Stimulated activated CD8-positive, alpha-beta memory T cell treated with anti-CD3 and anti-CD28 coated beads, Interleukin-4, amount 100 ng/mL, for 48 hours (primary cell): ENCODE measurements at regions not wholly inside any gene's neighbourhood (a gene's known extent, or its start where the extent isn't known, plus 50 kb on each side); places are given as distances from the start of the nearest gene placed in this dataset.
"Not testable (repeated sequence)": the region's sequence is repeated elsewhere in the genome, so short reads cannot be mapped to it uniquely, and the experiment has no call there.

ENCODE experiments used
- DNase-seq: peaks from one replicate; pipeline ENCODE4 v3.0.0-alpha.2; 2020

DNA sequence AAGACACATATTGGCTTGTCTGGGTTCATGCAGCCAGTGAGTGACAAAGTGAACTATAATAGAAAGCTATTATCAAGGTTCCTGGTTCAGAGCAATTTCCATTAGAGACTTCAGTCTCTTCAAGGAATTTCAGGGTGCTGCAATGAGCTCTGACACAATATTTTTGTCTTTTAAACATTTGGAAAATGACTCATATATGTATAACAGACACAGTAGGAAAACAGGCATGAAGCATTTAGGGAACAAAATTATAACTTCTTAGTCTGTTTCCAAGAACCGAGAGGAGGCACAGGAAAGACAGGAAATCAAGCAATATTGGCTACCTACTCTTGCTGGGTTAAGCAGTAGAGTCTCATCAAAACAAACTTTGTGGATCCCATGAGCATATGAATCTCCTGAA, 170.4 kb downstream of the PTPRC start:
- no peak for DNase-seq

DNA sequence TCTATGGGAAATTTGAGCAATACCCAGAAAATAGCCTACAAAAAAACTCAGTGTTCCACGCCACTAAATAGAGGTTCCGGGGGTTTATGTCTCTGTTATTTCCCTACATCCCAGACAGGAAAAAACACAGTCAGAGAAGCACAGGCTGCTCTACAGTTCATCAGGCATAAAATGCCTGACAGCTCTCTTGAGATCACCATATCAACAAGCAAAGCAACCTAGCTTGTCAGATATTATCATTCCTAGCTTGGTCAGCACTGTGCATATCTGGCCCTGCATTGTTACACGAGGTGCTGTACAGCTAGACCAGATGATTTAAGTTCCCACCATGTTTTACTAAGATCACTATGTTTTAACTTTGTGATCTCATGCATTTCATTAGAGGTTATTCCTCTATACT, 172.6 kb downstream of the PTPRC start:
- no peak for DNase-seq

DNA sequence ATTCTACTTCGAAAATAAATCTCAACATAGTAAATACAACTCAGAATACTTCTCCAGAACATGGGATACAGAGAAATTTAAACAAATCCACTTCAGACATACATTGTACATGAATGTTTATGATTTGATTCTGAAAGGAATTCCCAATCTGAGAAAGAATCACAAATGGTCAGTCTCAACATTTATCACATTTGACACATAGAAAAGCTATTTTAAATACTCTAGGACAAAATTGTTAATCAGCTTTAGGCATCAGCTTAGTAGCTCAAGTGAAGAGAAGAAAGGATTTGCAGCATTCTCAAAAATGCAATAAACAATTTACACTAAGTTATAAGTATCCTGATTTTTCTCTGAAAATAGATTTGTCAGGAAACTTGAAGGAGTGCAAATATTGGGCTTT, 184.8 kb downstream of the PTPRC start:
- no peak for DNase-seq

- no peak for DNase-seq
These were observed 186.4 kb downstream of the PTPRC start for GRCh38 chr1:198825254-198825653.

DNA sequence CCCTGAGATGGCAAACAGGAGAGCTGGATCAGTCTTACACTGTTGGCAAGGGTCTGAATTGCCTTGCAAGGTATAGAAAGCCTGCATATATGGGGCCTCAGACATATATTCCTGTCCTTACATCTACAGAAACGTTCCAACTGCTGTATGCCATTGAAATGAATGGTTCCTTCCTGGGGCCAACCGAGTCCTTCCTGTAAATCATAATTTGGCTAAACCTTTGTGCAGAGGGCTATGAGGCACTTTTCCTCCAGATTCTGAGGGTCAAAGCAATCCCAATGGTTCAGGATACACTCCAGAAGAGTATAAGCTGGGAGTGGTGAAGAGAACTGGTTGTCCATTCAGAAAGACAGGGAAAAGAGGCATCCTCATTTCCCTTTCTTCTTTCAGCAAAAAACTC, 190.5 kb downstream of the PTPRC start:
- no peak for DNase-seq

- DNase-seq, result no peak
These were observed 191.1 kb downstream of the PTPRC start for GRCh38 chr1:198829944-198830343.

DNA sequence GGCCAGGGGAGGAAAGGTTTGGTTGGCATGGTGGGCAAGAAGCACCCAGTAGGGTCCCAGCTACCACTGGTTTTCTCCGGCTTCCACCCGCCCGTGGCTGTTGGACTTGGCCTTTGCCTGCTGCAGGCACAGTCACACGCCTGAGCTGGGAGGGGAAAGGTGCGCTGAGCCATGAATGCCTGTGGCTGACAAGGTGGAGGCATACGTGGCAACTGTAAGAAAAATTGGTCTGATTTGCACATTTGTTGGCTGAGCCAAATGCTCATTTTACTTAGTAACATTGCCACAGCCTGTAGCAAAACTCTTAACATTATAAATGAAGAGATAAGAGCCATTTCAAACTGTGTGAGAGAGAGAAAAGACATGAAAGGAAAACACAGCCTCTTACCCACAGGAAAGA, 191.6 kb downstream of the PTPRC start:
- DNase-seq, result no peak

DNA sequence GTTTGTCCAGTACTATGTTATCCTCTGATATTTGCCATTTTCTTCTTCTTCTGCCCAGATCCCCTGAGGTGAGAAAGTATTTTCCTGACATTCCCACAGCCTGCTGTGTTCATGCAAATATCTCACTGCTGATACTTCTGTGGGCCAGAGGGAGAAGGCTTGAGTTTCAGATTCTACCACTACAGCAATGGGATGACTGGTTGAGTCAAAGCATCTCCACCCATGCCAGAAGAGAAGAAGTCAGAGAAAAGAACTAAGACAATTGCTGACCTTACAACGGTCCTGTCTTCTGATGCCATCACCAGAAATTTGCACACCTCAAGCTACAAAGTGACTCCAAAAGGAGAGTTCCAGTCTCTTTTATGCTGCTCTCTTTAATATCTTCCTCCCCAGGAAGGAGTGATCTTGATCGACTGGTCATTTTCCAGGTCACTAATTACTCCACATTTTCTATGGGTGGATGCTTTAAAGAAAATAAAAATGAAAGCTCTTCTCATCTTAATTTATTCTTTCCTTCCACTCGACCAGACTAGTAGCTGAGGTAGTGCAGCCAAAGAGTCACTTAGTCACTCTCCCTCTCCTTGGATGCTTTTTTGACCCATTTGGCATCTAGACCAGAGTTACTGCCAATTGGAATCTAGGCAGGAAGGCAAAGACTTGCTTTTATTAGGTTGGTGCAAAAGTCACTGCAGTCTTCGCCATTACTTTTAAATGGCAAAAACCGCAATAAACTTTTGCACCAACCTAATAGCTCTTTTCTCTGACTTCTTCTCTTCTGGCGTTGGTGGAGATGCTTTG, 195.1 kb downstream of the PTPRC start:
- no peak for DNase-seq

DNA sequence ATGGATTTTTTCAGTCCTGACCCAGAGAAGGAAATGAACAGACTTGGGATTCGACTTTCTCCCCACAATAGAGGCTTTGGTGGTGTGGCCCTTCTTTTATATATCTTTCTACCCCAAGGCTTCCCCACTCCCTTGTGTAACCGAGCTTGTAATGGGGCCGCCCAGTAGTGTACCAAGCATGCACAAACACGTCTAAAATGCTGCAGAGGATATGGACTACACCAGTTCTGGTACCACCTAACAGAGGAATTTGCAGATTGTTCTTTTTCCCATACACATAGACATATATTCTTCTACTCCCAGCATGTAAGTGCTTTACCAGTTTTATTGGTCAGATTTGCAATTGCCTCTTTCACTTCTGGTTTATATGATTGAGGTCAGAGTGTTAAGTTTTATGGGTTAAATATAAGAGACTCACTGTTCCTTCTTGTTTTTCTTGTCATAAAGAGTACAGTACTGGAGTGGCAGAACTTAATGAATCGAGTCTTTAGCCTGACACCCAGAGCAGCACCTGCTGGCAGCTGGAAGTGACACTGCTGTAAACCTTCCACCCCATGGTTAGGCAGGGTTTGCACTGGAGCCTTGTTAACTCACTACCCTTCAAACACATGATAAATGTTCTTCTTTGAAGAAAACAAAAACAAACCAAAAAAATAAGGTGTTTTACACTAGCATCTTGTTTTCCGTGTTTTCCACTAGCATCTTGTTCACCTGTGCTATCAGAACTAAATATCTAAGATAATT, 198.6 kb downstream of the PTPRC start:
- DNase-seq, result no peak

DNA sequence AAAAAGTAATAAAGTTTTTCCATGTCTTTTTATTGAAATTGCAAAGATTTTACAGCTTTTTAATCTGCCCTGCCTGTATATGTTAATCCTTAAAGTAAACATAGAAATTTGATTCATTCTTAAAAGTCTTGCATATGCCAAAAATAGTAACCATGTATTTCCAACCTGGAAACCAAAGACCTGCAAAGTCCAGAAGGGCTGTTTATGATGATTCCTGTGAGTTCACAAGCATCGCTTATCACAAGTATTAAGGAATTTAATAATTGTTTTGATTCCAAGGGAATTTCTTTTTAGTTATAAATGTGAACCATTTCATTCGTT, 199.1 kb downstream of the PTPRC start:
- no peak for DNase-seq

- DNase-seq, result no peak
These were observed 202.6 kb downstream of the PTPRC start for GRCh38 chr1:198841477-198841876.

- DNase-seq, result no peak
These were observed 203.8 kb downstream of the PTPRC start for GRCh38 chr1:198842686-198843085.

GRCh38 chr1:198845271-198845670, 206.4 kb downstream of the PTPRC start:
- DNase-seq, result no peak

GRCh38 chr1:198845851-198846250, 207.0 kb downstream of the PTPRC start:
- no peak for DNase-seq

DNA sequence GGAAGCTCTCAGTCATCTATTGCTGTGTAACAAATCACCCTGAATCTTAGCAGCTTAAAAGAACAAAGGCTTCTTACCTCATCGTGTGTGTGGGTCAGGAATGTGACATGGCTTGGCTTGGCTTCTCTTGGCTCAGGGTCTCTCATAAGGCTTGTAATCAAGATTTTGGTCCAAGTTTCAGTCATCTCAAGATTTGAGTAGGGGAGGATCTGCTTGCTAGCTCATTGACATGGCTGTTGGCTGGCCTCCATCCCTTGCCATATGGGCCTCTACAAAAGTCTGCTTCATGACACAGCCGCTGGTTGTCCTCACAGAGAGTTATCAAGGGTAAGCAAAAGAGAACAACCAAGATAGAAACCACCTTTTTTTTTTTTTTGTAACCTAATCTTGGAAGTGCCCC, 207.7 kb downstream of the PTPRC start:
- DNase-seq, result no peak

DNA sequence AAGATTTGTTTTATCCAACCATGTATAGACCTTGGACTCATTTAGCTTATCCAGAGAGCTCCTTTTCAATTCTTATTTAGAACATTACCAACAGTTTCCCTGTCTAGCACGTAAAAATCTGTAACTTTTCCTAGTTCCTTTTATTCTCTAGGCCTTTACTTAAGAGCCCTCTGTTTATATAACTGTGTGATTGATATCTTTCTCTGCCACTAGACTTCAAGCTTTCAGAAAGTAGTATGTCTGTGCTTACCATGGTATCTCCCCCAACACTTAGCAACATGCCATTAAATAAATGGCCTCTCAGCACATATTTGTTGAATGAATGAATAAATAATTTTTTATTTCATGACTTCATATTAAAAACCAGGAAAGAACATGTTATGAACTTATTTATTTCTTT, 209.4 kb downstream of the PTPRC start:
- no peak for DNase-seq

GRCh38 chr1:198848649-198849048, 209.8 kb downstream of the PTPRC start:
- no peak for DNase-seq

GRCh38 chr1:198849093-198849492, 210.3 kb downstream of the PTPRC start:
- no peak for DNase-seq

DNA sequence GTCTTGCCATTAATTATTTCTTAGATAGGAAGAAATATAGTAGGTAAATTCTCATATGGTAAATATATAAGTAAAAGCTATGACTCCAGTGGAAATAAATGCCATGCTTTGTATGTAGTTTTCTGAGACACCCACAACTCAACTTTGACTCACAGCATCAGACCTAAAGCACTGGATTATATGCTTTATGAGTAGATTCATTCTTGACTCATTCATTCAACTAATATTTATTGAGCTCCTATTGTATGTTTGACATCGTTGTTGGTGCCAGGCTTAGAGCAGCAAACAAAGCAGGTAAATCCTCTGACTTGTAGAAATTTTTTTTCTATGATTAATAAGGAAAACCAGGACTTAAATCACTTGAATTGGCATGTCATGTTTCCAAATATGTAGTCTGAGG, 211.4 kb downstream of the PTPRC start:
- DNase-seq, result no peak

DNA sequence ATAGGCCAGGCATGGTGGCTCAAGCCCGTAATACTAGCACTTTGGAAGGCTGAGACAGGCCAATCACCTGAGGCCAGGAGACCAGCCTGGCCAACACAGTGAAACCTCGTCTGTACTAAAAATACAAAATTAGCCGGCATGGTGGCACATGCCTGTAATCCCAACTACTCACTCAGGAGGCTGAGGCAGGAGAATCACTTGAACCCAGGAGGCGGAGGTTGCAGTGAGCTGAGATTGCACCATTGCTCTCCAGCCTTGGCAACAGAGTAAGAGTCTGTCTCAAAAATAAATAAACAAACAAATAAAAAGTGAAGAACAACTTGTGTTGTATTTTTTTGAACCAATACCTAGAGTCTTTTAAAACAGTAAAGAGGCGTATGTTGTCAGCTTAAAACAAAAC, 212.1 kb downstream of the PTPRC start:
- not testable (repeated sequence) for DNase-seq

DNA sequence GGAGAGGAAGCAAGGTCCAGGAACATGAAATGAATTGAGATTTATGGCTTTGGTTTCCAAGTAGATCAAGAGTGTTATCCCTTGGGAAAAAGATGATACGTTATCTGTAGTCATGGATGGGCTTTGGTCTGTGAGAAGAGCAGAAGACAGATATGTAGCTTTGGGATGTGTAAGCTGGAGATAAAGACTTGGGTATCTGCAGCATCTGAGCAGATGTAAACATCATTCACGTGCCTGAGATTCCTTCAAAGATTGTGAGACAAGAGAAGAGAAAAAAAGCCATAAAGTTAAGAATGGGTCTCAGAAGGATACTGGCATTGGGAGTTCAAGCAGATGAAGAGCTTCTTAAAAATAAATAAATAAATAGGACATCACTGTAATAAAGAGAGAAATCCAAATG, 217.8 kb downstream of the PTPRC start:
- DNase-seq, result no peak

DNA sequence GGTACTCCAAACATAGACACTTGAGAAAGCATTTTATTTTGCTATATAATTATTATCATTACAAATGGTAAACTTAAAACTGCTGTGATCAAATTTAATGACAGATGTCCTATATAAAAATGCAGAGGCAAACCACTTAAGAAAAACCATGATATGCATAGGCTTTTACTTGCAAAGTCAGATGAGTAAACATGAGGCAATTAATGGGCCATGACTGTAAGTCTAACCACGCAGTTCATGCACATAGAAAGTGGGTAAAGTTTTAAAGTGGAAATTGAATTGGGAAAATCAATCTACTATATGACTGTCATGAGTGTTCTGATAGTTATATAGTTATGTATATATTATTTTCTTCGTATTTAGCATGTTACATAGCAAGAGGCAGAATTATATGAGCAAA, 219.2 kb downstream of the PTPRC start:
- no peak for DNase-seq

- no peak for DNase-seq
These were observed 221.5 kb downstream of the PTPRC start for GRCh38 chr1:198860371-198860770.

- no peak for DNase-seq
These were observed 222.8 kb downstream of the PTPRC start for GRCh38 chr1:198861636-198862035.

GRCh38 chr1:198864695-198865094, 225.9 kb downstream of the PTPRC start:
- no peak for DNase-seq
